Activated CD4-positive, alpha-beta T cell treated with anti-CD3 and anti-CD28 coated beads, Interleukin-2, amount 50 U/mL, for 1 hour (primary cell): ENCODE measurements at regions not wholly inside any gene's neighbourhood (a gene's known extent, or its start where the extent isn't known, plus 50 kb on each side); places are given as distances from the start of the nearest gene placed in this dataset.
"Not testable (repeated sequence)": the region's sequence is repeated elsewhere in the genome, so short reads cannot be mapped to it uniquely, and the experiment has no call there.

ENCODE experiments used
- DNase-seq: peaks from one replicate; pipeline ENCODE4 v3.0.0-alpha.2; 2020

DNA sequence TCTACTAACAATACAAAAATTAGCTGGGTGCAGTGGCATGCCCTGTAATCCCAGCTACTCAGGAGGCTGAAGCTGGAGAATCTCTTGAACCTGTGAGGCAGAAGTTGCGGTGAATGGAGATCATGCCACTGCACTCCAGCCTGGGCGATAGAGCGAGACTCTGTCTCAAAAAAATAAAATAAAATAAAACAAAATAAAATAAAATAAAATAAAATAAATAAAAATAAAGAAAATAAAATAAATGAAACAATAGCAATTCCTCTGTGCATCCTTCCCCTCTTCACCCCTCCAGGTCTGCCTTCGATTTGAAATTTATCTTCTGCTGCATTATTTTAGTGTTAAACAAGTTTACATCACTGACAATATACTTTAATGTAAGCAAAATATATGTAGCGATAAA lies 63.0 kb upstream of the UXS1 start:
- DNase-seq, result no peak

DNA sequence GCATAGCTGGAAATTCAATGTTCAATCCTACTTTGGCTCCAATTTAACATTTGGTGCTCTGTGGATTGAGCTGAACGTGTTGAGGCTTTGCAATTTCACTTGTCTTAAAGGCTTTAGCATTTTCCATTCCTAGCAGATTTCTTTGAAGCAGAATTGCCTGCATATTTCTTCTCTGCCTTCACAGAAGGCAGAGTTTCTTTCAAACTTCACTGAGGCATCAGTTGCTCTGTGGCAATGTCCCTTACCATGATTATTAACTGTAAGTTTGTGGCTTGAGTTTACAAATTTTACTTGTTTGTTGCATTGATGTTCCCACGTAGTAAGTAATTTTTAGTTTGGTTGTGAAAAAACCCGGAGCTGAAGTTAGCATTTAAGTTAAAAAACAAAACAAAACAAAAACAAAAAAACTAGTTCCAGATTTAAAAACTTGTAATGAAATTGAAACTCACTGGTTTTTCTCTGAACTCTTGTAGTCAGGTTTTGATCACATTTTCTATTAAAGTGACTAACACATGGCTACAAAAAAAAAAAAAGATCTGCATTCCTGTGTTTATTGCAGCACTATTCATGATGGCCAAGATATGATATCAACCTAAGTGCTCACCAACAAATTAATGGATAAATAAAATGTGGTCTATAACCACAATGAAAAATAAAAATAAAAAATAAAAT lies 55.2 kb upstream of the UXS1 start:
- not testable (repeated sequence) for DNase-seq

DNA sequence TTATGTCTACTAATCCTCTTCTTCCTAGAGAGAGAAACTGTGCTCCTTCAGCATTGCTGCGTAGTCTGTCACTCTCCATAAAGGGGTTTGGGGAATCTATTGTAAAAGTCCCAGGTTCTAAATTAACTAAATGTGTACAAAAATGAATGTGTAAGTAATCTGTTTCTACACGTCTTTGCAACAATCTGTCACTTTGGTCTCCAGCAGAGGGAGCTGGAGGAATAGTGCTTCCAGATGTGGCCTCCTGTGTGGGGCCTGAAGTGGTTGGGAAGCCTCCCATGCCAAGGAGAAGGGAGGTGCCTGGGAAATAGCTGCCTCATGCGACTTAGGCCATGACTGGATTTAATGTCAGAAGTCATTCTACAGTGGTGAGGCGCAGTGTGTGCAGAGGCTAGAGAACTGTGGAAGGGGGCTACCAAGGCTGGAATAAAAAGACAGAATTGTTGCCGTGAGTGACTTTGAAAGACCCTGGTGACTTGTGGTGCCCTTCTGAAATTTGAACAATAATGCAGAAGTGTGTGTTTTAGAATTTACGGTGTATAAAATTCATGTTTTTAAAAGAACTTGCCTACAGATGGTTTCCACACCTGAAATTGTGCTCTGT lies 54.5 kb upstream of the UXS1 start:
- DNase-seq, result not testable (repeated sequence)
